ENCODE measurements at regions not wholly inside any gene's neighbourhood (a gene's known extent, or its start where the extent isn't known, plus 50 kb on each side); places are given as distances from the start of the nearest gene placed in this dataset.

DNA sequence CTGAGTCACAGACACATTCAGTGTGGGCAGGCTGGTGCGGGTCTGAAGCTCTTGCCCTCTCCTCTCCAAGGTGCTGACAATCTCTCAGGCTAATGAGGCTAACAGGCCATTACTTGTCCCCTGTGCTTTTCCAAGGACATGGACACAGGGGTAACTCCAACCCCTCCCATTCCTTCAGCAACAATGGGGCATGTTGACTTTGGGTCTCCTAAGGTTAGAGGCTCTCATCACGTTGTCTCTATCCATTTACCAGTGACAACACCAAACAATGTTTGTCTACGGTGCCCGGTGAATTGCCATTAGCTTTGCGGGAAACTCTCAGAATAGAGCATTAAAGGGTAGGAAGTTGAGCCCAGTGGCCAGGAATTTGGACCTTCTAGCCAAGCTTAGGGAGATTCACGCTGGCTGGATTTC lies 101.6 kb upstream of the TNS3 start:
- TF ChIP-seq, protein P1, sequence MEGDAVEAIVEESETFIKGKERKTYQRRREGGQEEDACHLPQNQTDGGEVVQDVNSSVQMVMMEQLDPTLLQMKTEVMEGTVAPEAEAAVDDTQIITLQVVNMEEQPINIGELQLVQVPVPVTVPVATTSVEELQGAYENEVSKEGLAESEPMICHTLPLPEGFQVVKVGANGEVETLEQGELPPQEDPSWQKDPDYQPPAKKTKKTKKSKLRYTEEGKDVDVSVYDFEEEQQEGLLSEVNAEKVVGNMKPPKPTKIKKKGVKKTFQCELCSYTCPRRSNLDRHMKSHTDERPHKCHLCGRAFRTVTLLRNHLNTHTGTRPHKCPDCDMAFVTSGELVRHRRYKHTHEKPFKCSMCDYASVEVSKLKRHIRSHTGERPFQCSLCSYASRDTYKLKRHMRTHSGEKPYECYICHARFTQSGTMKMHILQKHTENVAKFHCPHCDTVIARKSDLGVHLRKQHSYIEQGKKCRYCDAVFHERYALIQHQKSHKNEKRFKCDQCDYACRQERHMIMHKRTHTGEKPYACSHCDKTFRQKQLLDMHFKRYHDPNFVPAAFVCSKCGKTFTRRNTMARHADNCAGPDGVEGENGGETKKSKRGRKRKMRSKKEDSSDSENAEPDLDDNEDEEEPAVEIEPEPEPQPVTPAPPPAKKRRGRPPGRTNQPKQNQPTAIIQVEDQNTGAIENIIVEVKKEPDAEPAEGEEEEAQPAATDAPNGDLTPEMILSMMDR (conservative IDR thresholded peaks at IDR 0.05): no peak
- no peak for TF ChIP-seq ZFX (IDR thresholded peaks at IDR 0.05)

Data from C4-2B (cell line).